ENCODE measurements at regions not wholly inside any gene's neighbourhood (a gene's known extent, or its start where the extent isn't known, plus 50 kb on each side); places are given as distances from the start of the nearest gene placed in this dataset.

- H3K4me2 ChIP-seq (ENCODE audit: control insufficient read depth, extremely low read depth, insufficient read depth, low read depth, low read length): no peak overlapping the region
- H3K27me3 ChIP-seq (ENCODE audit: control insufficient read depth, extremely low read depth, insufficient read depth, low read length): no peaks in the 10 kb centered on the region
- no peaks in the 10 kb centered on the region for H3K4me1 ChIP-seq (ENCODE audit: control insufficient read depth, extremely low read depth, insufficient read depth, low read length)
- H4K20me1 ChIP-seq (ENCODE audit: control insufficient read depth, extremely low read depth, insufficient read depth, low read length): no peaks in the 10 kb centered on the region
- no peak for DNase-seq (ENCODE audit: low read depth, low spot score)
- H3K9ac ChIP-seq (ENCODE audit: control insufficient read depth, extremely low read depth, insufficient read depth, low read length): no peak overlapping the region
- TF ChIP-seq, protein P1, sequence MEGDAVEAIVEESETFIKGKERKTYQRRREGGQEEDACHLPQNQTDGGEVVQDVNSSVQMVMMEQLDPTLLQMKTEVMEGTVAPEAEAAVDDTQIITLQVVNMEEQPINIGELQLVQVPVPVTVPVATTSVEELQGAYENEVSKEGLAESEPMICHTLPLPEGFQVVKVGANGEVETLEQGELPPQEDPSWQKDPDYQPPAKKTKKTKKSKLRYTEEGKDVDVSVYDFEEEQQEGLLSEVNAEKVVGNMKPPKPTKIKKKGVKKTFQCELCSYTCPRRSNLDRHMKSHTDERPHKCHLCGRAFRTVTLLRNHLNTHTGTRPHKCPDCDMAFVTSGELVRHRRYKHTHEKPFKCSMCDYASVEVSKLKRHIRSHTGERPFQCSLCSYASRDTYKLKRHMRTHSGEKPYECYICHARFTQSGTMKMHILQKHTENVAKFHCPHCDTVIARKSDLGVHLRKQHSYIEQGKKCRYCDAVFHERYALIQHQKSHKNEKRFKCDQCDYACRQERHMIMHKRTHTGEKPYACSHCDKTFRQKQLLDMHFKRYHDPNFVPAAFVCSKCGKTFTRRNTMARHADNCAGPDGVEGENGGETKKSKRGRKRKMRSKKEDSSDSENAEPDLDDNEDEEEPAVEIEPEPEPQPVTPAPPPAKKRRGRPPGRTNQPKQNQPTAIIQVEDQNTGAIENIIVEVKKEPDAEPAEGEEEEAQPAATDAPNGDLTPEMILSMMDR (optimal IDR thresholded peaks at IDR 0.05 in 1 of 3, IDR thresholded peaks at IDR 0.05 in 1 of 3, conservative IDR thresholded peaks at IDR 0.05 in 1 of 3; ENCODE audit: extremely low read depth in 1 of 3, insufficient read depth in 2 of 3, low read length in 3 of 3): no peak
- TF ChIP-seq EZH2 (IDR thresholded peaks at IDR 0.05; ENCODE audit: low read length): no peak
- dilution Hi-C loops (cut with MboI; ENCODE audit: extremely low pct_ligation_motif_present, low sequenced_read_pairs): no loop called here
- no peaks in the 10 kb centered on the region for H3K9me3 ChIP-seq (ENCODE audit: control insufficient read depth, low read depth, low read length)
- no peak overlapping the region for H3K4me3 ChIP-seq (ENCODE audit: control insufficient read depth in 2 of 3, extremely low read depth in 1 of 3, insufficient read depth in 2 of 3, low read depth in 1 of 3, low read length in 3 of 3)
- no peaks in the 10 kb centered on the region for H3K79me2 ChIP-seq (ENCODE audit: control insufficient read depth, insufficient read depth, low read length)
- FAIRE-seq: no peak
- no peak overlapping the region for H3K27ac ChIP-seq (ENCODE audit: control insufficient read depth, insufficient read depth, low read length)
- H3K36me3 ChIP-seq (ENCODE audit: control insufficient read depth in 2 of 2, extremely low read depth in 1 of 2, insufficient read depth in 2 of 2, low read length in 2 of 2): no peaks in the 10 kb centered on the region
- H3K9me1 ChIP-seq (ENCODE audit: control insufficient read depth, extremely low read depth, insufficient read depth, low read length): no peaks in the 10 kb centered on the region
- no peak overlapping the region for H2AFZ ChIP-seq (ENCODE audit: control insufficient read depth, low read length)
Observed at GRCh38 chr3:74347563-74348268, 266.7 kb downstream of the CNTN3 start.

GRCh38 chr3:74346896-74347295 is 267.6 kb downstream of the CNTN3 start:
- Histone ChIP-seq H3K79me2 (ENCODE audit: control insufficient read depth, insufficient read depth, low read length) (no peaks in the 10 kb centered on the region), H4K20me1 (ENCODE audit: control insufficient read depth, extremely low read depth, insufficient read depth, low read length) (no peaks in the 10 kb centered on the region), H3K36me3 (ENCODE audit: control insufficient read depth in 2 of 2, extremely low read depth in 1 of 2, insufficient read depth in 2 of 2, low read length in 2 of 2) (no peaks in the 10 kb centered on the region), H3K27me3 (ENCODE audit: control insufficient read depth, extremely low read depth, insufficient read depth, low read length) (no peaks in the 10 kb centered on the region), H2AFZ (ENCODE audit: control insufficient read depth, low read length) (no peak overlapping the region), H3K4me3 (ENCODE audit: control insufficient read depth in 2 of 3, extremely low read depth in 1 of 3, insufficient read depth in 2 of 3, low read depth in 1 of 3, low read length in 3 of 3) (no peak overlapping the region), H3K9me3 (ENCODE audit: control insufficient read depth, low read depth, low read length) (no peaks in the 10 kb centered on the region), H3K9ac (ENCODE audit: control insufficient read depth, extremely low read depth, insufficient read depth, low read length) (no peak overlapping the region), H3K27ac (ENCODE audit: control insufficient read depth, insufficient read depth, low read length) (no peak overlapping the region), H3K4me2 (ENCODE audit: control insufficient read depth, extremely low read depth, insufficient read depth, low read depth, low read length) (no peak overlapping the region), H3K4me1 (ENCODE audit: control insufficient read depth, extremely low read depth, insufficient read depth, low read length) (no peaks in the 10 kb centered on the region), H3K9me1 (ENCODE audit: control insufficient read depth, extremely low read depth, insufficient read depth, low read length) (no peaks in the 10 kb centered on the region)
- TF ChIP-seq, protein P1 (optimal IDR thresholded peaks at IDR 0.05 in 1 of 3, IDR thresholded peaks at IDR 0.05 in 1 of 3, conservative IDR thresholded peaks at IDR 0.05 in 1 of 3; ENCODE audit: extremely low read depth in 1 of 3, insufficient read depth in 2 of 3, low read length in 3 of 3): no peak
- no peak for TF ChIP-seq EZH2 (IDR thresholded peaks at IDR 0.05; ENCODE audit: low read length)
- FAIRE-seq (no peak), DNase-seq (ENCODE audit: low read depth, low spot score) (no peak)
- dilution Hi-C loops (cut with MboI; ENCODE audit: extremely low pct_ligation_motif_present, low sequenced_read_pairs): no loop called here
